ENCODE measurements at regions not wholly inside any gene's neighbourhood (a gene's known extent, or its start where the extent isn't known, plus 50 kb on each side); places are given as distances from the start of the nearest gene placed in this dataset.

DNA sequence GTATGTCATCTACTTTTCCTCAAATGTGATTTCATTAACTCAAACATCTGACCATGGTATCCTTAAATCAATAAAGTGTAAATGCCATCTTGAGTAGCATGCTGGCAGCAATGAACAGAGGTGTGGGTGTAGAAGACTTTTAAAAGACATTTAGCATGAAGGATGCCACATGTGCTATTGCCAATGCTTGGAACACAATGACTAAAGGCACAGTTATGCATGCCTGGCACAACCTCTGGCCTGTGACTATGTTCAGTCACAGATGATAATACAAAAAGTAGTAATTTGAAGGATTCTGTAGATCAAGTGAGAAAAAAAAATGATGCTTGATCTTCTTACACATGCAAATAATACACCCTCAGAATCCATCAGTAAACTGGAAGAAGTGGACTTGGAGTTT is 938.9 kb upstream of the ADGRL4 start:
- DNase-seq (ENCODE audit: low read depth in 1 of 2, low spot score in 2 of 2), result no peak
- Histone ChIP-seq H2BK5ac (ENCODE audit: low read depth, low read length) (no peak overlapping the region), H3K36me3 (ENCODE audit: control insufficient read depth in 2 of 4, insufficient read depth in 4 of 4, low read length in 3 of 4) (no peaks in the 10 kb centered on the region), H2BK20ac (ENCODE audit: low read length) (no peak overlapping the region), H3K4me1 (replicated peaks in 1 of 4; ENCODE audit: control insufficient read depth in 3 of 4, insufficient read depth in 4 of 4, low read length in 3 of 4) (no peaks in the 10 kb centered on the region), H3K9me3 (ENCODE audit: insufficient read depth in 2 of 2, low read depth in 1 of 2, low read length in 1 of 2) (no peaks in the 10 kb centered on the region; a peak in 1 of 4 replicates), H2BK12ac (ENCODE audit: low read depth, low read length) (no peak overlapping the region), H3K79me1 (ENCODE audit: low read depth, low read length) (no peaks in the 10 kb centered on the region), H3K56ac (replicated peaks; ENCODE audit: insufficient read length, low read depth, low read length) (no peak overlapping the region), H3K79me2 (ENCODE audit: control insufficient read depth in 1 of 2, insufficient read depth in 2 of 2, low read length in 2 of 2) (no peaks in the 10 kb centered on the region), H3K4me2 (ENCODE audit: insufficient read depth in 1 of 2, low read depth in 2 of 2, low read length in 2 of 2) (no peak overlapping the region), H2BK120ac (replicated peaks; ENCODE audit: low read depth, low read length) (no peak overlapping the region), H3K4ac (replicated peaks; ENCODE audit: insufficient read length, low read depth, low read length) (no peak overlapping the region), H2AK5ac (ENCODE audit: low read depth, low read length) (no peak overlapping the region), H4K5ac (ENCODE audit: insufficient read length, low read depth, low read length) (no peak overlapping the region), H3K27me3 (replicated peaks in 1 of 4; ENCODE audit: control insufficient read depth in 3 of 4, extremely low read depth in 1 of 4, insufficient read depth in 3 of 4, low read length in 3 of 4) (no peaks in the 10 kb centered on the region), H2BK15ac (ENCODE audit: low read length) (no peak overlapping the region), H3K23ac (ENCODE audit: insufficient read length) (no peak overlapping the region), H3K23me2 (ENCODE audit: low read depth, low read length) (no peaks in the 10 kb centered on the region), H3K18ac (ENCODE audit: extremely low read depth, low read length) (no peak overlapping the region), H4K91ac (replicated peaks; ENCODE audit: insufficient read length, low read length) (no peak overlapping the region), H2AFZ (ENCODE audit: low read length) (no peak overlapping the region), H3K9ac (replicated peaks in 1 of 4; ENCODE audit: extremely low read depth in 1 of 4, low read depth in 3 of 4, low read length in 3 of 4) (no peak overlapping the region), H4K20me1 (replicated peaks in 1 of 2; ENCODE audit: control insufficient read depth in 1 of 2, insufficient read depth in 2 of 2, low read length in 2 of 2) (no peaks in the 10 kb centered on the region), H4K8ac (ENCODE audit: extremely low read depth, insufficient read depth, low read length) (no peak overlapping the region), H3K4me3 (ENCODE audit: extremely low read depth in 1 of 4, insufficient read depth in 2 of 4, low read depth in 3 of 4, low read length in 4 of 4) (no peak overlapping the region), H3K14ac (ENCODE audit: insufficient read length) (no peak overlapping the region), H3K27ac (ENCODE audit: low read depth, low read length) (no peak overlapping the region)
- no peak for FAIRE-seq
- POLR2A ChIA-PET (ENCODE audit: partially characterized antibody), result no interaction called here
- CTCF ChIA-PET (ENCODE audit: partially characterized antibody), result no interaction called here
- TF ChIP-seq SUZ12 (IDR thresholded peaks at IDR 0.05; ENCODE audit: low read length), result no peak
- TF ChIP-seq SAP30 (IDR thresholded peaks at IDR 0.05; ENCODE audit: insufficient read depth, insufficient replicate concordance, low read length), result no peak
- no peak for TF ChIP-seq NRF1 (IDR thresholded peaks at IDR 0.05; ENCODE audit: low read depth, low read length)
- no peak for TF ChIP-seq CTCF (IDR thresholded peaks at IDR 0.05; ENCODE audit: control extremely low read depth in 1 of 3, insufficient read depth in 1 of 3, low read depth in 1 of 3, low read length in 3 of 3)
- TF ChIP-seq HDAC6 (IDR thresholded peaks at IDR 0.05; ENCODE audit: low read depth, low read length), result no peak
- TF ChIP-seq SRF (IDR thresholded peaks at IDR 0.05; ENCODE audit: low read depth, low read length), result no peak

Measured in H1 (cell line).